ENCODE measurements at regions not wholly inside any gene's neighbourhood (a gene's known extent, or its start where the extent isn't known, plus 50 kb on each side); places are given as distances from the start of the nearest gene placed in this dataset.
A peak's percentile ranks its signal among the peaks of the same experiment; 100 is the strongest.

- in situ Hi-C loops (cut with MboI; ENCODE audit: low pct_unique_long_range_greater_than_20kb, low sequenced_read_pairs), result no loop called here
- no peak for DNase-seq
These were observed 721.4 kb downstream of the FAM181B start for GRCh38 chr11:82012276-82012675.

- in situ Hi-C loops (cut with MboI; ENCODE audit: low pct_unique_long_range_greater_than_20kb, low sequenced_read_pairs), result no loop called here
- no peak for DNase-seq
These were observed 724.5 kb downstream of the FAM181B start for GRCh38 chr11:82009133-82009532.

GRCh38 chr11:82007521-82007920 is 726.1 kb downstream of the FAM181B start:
- DNase-seq, result no peak
- in situ Hi-C loops (cut with MboI; ENCODE audit: low pct_unique_long_range_greater_than_20kb, low sequenced_read_pairs), result no loop called here

GRCh38 chr11:82004537-82005213 is 729.0 kb downstream of the FAM181B start:
- in situ Hi-C loops (cut with MboI; ENCODE audit: low pct_unique_long_range_greater_than_20kb, low sequenced_read_pairs), result no loop called here
- DNase-seq, result no peak

GRCh38 chr11:82003671-82004515 is 729.8 kb downstream of the FAM181B start:
- no peak for DNase-seq
- in situ Hi-C loops (cut with MboI; ENCODE audit: low pct_unique_long_range_greater_than_20kb, low sequenced_read_pairs), result no loop called here

GRCh38 chr11:82003024-82003423 is 730.6 kb downstream of the FAM181B start:
- DNase-seq, result no peak
- in situ Hi-C loops (cut with MboI; ENCODE audit: low pct_unique_long_range_greater_than_20kb, low sequenced_read_pairs), result no loop called here

- in situ Hi-C loops (cut with MboI; ENCODE audit: low pct_unique_long_range_greater_than_20kb, low sequenced_read_pairs), result no loop called here
These were observed 737.8 kb downstream of the FAM181B start for GRCh38 chr11:81995889-81996288.

GRCh38 chr11:81993755-81994154 is 739.9 kb downstream of the FAM181B start:
- in situ Hi-C loops (cut with MboI; ENCODE audit: low pct_unique_long_range_greater_than_20kb, low sequenced_read_pairs), result no loop called here
- DNase-seq, result no peak

More at GRCh38 chr11:81995889-81996288, 737.8 kb downstream of the FAM181B start:
- DNase-seq, result no peak

GRCh38 chr11:81990659-81991443 is 742.8 kb downstream of the FAM181B start:
- no peak for DNase-seq
- in situ Hi-C loops (cut with MboI; ENCODE audit: low pct_unique_long_range_greater_than_20kb, low sequenced_read_pairs), result no loop called here

GRCh38 chr11:81989093-81989492 is 744.6 kb downstream of the FAM181B start:
- in situ Hi-C loops (cut with MboI; ENCODE audit: low pct_unique_long_range_greater_than_20kb, low sequenced_read_pairs), result no loop called here
- no peak for DNase-seq

GRCh38 chr11:81987829-81988472 is 745.7 kb downstream of the FAM181B start:
- in situ Hi-C loops (cut with MboI; ENCODE audit: low pct_unique_long_range_greater_than_20kb, low sequenced_read_pairs), result no loop called here
- no peak for DNase-seq

- in situ Hi-C loops (cut with MboI; ENCODE audit: low pct_unique_long_range_greater_than_20kb, low sequenced_read_pairs), result no loop called here
- no peak for DNase-seq
These were observed 747.0 kb downstream of the FAM181B start for GRCh38 chr11:81986556-81987161.

- in situ Hi-C loops (cut with MboI; ENCODE audit: low pct_unique_long_range_greater_than_20kb, low sequenced_read_pairs), result no loop called here
- DNase-seq, result peak; percentile 15
These were observed 754.2 kb downstream of the FAM181B start for GRCh38 chr11:81979448-81979847.

- DNase-seq, result no peak
- in situ Hi-C loops (cut with MboI; ENCODE audit: low pct_unique_long_range_greater_than_20kb, low sequenced_read_pairs), result no loop called here
These were observed 758.3 kb downstream of the FAM181B start for GRCh38 chr11:81975261-81975900.

GRCh38 chr11:81970886-81971285 is 762.8 kb downstream of the FAM181B start:
- in situ Hi-C loops (cut with MboI; ENCODE audit: low pct_unique_long_range_greater_than_20kb, low sequenced_read_pairs), result no loop called here
- DNase-seq, result no peak

- DNase-seq, result no peak
- in situ Hi-C loops (cut with MboI; ENCODE audit: low pct_unique_long_range_greater_than_20kb, low sequenced_read_pairs), result no loop called here
These were observed 766.4 kb downstream of the FAM181B start for GRCh38 chr11:81967242-81967641.

GRCh38 chr11:81966340-81966739 is 767.3 kb downstream of the FAM181B start:
- no peak for DNase-seq
- in situ Hi-C loops (cut with MboI; ENCODE audit: low pct_unique_long_range_greater_than_20kb, low sequenced_read_pairs), result no loop called here

GRCh38 chr11:81963018-81963417 is 770.6 kb downstream of the FAM181B start:
- DNase-seq, result peak; percentile 21
- in situ Hi-C loops (cut with MboI; ENCODE audit: low pct_unique_long_range_greater_than_20kb, low sequenced_read_pairs), result no loop called here
